ENCODE measurements at regions not wholly inside any gene's neighbourhood (a gene's known extent, or its start where the extent isn't known, plus 50 kb on each side); places are given as distances from the start of the nearest gene placed in this dataset.

GRCh38 chr14:35963209-35963608 is 137.1 kb downstream of the BRMS1L start:
- no peak overlapping the region for H3K4me3 Mint-ChIP-seq
- no peaks in the 10 kb centered on the region for H3K36me3 Mint-ChIP-seq (ENCODE audit: low read depth)
- no peak for DNase-seq (ENCODE audit: low read depth, low spot score)
- no peaks in the 10 kb centered on the region for H3K9me3 Mint-ChIP-seq
- peaks cover 74% of the 10 kb centered on the region for H3K27me3 Mint-ChIP-seq (ENCODE audit: low read depth)
- H3K27ac Mint-ChIP-seq (ENCODE audit: unreplicated experiment): no peak overlapping the region
- peaks cover 18% of the 10 kb centered on the region for H3K4me1 Mint-ChIP-seq
- TF ChIP-seq, protein P1, sequence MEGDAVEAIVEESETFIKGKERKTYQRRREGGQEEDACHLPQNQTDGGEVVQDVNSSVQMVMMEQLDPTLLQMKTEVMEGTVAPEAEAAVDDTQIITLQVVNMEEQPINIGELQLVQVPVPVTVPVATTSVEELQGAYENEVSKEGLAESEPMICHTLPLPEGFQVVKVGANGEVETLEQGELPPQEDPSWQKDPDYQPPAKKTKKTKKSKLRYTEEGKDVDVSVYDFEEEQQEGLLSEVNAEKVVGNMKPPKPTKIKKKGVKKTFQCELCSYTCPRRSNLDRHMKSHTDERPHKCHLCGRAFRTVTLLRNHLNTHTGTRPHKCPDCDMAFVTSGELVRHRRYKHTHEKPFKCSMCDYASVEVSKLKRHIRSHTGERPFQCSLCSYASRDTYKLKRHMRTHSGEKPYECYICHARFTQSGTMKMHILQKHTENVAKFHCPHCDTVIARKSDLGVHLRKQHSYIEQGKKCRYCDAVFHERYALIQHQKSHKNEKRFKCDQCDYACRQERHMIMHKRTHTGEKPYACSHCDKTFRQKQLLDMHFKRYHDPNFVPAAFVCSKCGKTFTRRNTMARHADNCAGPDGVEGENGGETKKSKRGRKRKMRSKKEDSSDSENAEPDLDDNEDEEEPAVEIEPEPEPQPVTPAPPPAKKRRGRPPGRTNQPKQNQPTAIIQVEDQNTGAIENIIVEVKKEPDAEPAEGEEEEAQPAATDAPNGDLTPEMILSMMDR (conservative IDR thresholded peaks at IDR 0.05): peak; percentile 47

- Mint-ChIP-seq H3K4me3 (no peak overlapping the region), H3K27ac (ENCODE audit: unreplicated experiment) (no peak overlapping the region), H3K36me3 (ENCODE audit: low read depth) (no peaks in the 10 kb centered on the region), H3K27me3 (ENCODE audit: low read depth) (peaks cover 82% of the 10 kb centered on the region), H3K4me1 (peaks cover 21% of the 10 kb centered on the region), H3K9me3 (no peaks in the 10 kb centered on the region)
- no peak for DNase-seq (ENCODE audit: low read depth, low spot score)
- TF ChIP-seq, protein P1 (conservative IDR thresholded peaks at IDR 0.05): no peak
Observed at GRCh38 chr14:35961697-35962274, 135.6 kb downstream of the BRMS1L start.

GRCh38 chr14:35959835-35960234 is 133.7 kb downstream of the BRMS1L start:
- no peaks in the 10 kb centered on the region for H3K36me3 Mint-ChIP-seq (ENCODE audit: low read depth)
- TF ChIP-seq, protein P1 (conservative IDR thresholded peaks at IDR 0.05): no peak
- no peak for DNase-seq (ENCODE audit: low read depth, low spot score)
- H3K27me3 Mint-ChIP-seq (ENCODE audit: low read depth): peaks cover 89% of the 10 kb centered on the region
- H3K4me3 Mint-ChIP-seq: no peak overlapping the region
- H3K27ac Mint-ChIP-seq (ENCODE audit: unreplicated experiment): no peak overlapping the region
- peaks cover 15% of the 10 kb centered on the region for H3K4me1 Mint-ChIP-seq
- H3K9me3 Mint-ChIP-seq: no peaks in the 10 kb centered on the region

GRCh38 chr14:35958499-35958898 is 132.4 kb downstream of the BRMS1L start:
- Mint-ChIP-seq H3K4me1 (peaks cover 10% of the 10 kb centered on the region), H3K27ac (ENCODE audit: unreplicated experiment) (no peak overlapping the region), H3K9me3 (no peaks in the 10 kb centered on the region), H3K36me3 (ENCODE audit: low read depth) (no peaks in the 10 kb centered on the region), H3K4me3 (no peak overlapping the region), H3K27me3 (ENCODE audit: low read depth) (peaks cover 88% of the 10 kb centered on the region)
- no peak for DNase-seq (ENCODE audit: low read depth, low spot score)
- TF ChIP-seq, protein P1 (conservative IDR thresholded peaks at IDR 0.05): no peak

DNA sequence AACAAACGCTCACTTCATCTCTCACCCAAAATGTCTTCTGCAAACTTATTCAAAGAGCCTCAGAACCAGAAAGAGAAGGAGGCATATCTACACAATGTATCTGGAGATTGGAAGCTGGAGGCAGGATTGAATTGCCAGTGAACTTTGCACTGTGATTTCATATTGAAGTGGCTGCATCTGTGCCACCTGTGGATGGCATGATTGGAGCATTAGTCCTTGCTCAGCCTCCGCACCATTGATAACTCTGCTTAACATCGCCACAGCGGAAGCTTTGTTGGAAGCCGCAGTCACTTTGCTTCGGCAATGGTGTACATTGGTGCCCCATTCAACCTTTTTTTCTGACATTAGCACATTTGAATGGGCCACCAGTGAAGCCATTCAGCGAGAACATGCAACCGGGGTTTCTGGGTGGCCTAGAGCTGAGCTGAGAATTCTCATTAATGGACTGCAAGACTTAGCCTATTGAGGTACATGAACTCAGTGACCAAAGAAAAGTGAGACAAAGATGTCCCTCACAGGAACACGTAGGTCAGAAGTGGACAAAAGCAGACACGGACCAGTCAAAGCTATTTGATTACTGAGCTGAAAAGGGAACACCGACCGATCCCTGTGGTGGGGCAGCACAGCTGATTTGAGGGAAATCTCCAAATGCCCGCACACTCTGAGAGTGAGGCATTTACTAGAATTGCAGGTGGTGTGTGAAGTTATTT is 130.4 kb downstream of the BRMS1L start:
- TF ChIP-seq, protein P1 (conservative IDR thresholded peaks at IDR 0.05): no peak
- H3K36me3 Mint-ChIP-seq (ENCODE audit: low read depth): no peaks in the 10 kb centered on the region
- H3K9me3 Mint-ChIP-seq: no peaks in the 10 kb centered on the region

More for the DNA sequence above, 130.4 kb downstream of the BRMS1L start:
- DNase-seq (ENCODE audit: low read depth, low spot score): no peak
- no peak overlapping the region for H3K4me3 Mint-ChIP-seq
- peaks cover 15% of the 10 kb centered on the region for H3K4me1 Mint-ChIP-seq
- no peak overlapping the region for H3K27ac Mint-ChIP-seq (ENCODE audit: unreplicated experiment)
- H3K27me3 Mint-ChIP-seq (ENCODE audit: low read depth): peaks cover 94% of the 10 kb centered on the region
